ENCODE measurements at regions not wholly inside any gene's neighbourhood (a gene's known extent, or its start where the extent isn't known, plus 50 kb on each side); places are given as distances from the start of the nearest gene placed in this dataset.

GRCh38 chr2:38491436-38491835, 111.3 kb downstream of the HNRNPLL start:
- no peak for DNase-seq
- peaks cover 0 to 4% (median under 1%) of the 10 kb centered on the region in 4 donors for H3K4me1 ChIP-seq
- no peaks in the 10 kb centered on the region for H3K9me3 ChIP-seq
- no peaks in the 10 kb centered on the region for H3K27me3 ChIP-seq
- intact Hi-C loops (cut with DNase I; ENCODE audit: low total_unique reads), result no loop called here
- H3K4me3 ChIP-seq, result no peak overlapping the region
- TF ChIP-seq, protein P1, sequence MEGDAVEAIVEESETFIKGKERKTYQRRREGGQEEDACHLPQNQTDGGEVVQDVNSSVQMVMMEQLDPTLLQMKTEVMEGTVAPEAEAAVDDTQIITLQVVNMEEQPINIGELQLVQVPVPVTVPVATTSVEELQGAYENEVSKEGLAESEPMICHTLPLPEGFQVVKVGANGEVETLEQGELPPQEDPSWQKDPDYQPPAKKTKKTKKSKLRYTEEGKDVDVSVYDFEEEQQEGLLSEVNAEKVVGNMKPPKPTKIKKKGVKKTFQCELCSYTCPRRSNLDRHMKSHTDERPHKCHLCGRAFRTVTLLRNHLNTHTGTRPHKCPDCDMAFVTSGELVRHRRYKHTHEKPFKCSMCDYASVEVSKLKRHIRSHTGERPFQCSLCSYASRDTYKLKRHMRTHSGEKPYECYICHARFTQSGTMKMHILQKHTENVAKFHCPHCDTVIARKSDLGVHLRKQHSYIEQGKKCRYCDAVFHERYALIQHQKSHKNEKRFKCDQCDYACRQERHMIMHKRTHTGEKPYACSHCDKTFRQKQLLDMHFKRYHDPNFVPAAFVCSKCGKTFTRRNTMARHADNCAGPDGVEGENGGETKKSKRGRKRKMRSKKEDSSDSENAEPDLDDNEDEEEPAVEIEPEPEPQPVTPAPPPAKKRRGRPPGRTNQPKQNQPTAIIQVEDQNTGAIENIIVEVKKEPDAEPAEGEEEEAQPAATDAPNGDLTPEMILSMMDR (IDR thresholded peaks at IDR 0.05), result no peak
- H3K27ac ChIP-seq, result no peak overlapping the region
- no peaks in the 10 kb centered on the region for H3K36me3 ChIP-seq

DNA sequence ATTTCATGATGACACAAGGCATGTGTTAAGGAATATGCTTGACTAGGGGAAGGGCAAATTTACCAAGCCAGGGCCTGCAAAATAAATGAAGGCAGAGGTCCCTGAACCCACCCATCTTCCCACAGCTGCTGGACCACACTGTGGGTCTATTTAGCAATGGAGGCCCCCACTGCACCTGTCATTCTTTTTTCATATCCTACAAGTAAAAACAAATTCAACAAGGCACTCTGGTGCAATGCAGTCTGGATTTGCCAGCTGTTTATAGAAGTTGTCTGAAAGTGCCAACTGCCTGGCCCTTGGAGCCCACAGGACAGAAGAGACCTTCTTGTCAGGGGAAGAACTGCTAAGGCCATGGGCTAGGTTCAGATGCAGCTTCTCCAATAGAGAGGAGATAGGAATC, 112.8 kb upstream of the ATL2 start:
- Histone ChIP-seq H3K27me3 (no peaks in the 10 kb centered on the region), H3K27ac (no peak overlapping the region), H3K4me1 (peaks cover 0 to 7% (median 2%) of the 10 kb centered on the region in 4 donors), H3K9me3 (no peaks in the 10 kb centered on the region), H3K36me3 (no peaks in the 10 kb centered on the region), H3K4me3 (no peak overlapping the region)
- intact Hi-C loops (cut with DNase I; ENCODE audit: low total_unique reads), result no loop called here
- TF ChIP-seq, protein P1 (IDR thresholded peaks at IDR 0.05), result no peak
- DNase-seq, result no peak

GRCh38 chr2:38487852-38488251, 110.8 kb upstream of the ATL2 start:
- peaks cover 0 to 7% (median 2%) of the 10 kb centered on the region in 4 donors for H3K4me1 ChIP-seq
- H3K27ac ChIP-seq, result no peak overlapping the region
- no peaks in the 10 kb centered on the region for H3K9me3 ChIP-seq
- H3K36me3 ChIP-seq, result no peaks in the 10 kb centered on the region
- no peaks in the 10 kb centered on the region for H3K27me3 ChIP-seq
- TF ChIP-seq, protein P1 (IDR thresholded peaks at IDR 0.05), result no peak
- no peak overlapping the region for H3K4me3 ChIP-seq
- intact Hi-C loops (cut with DNase I; ENCODE audit: low total_unique reads), result no loop called here
- DNase-seq, result no peak

- H3K4me3 ChIP-seq, result no peak overlapping the region
- H3K27ac ChIP-seq, result no peak overlapping the region
- no peaks in the 10 kb centered on the region for H3K9me3 ChIP-seq
- TF ChIP-seq, protein P1 (IDR thresholded peaks at IDR 0.05), result no peak
- peaks cover 0 to 7% (median 2%) of the 10 kb centered on the region in 4 donors for H3K4me1 ChIP-seq
- no peaks in the 10 kb centered on the region for H3K36me3 ChIP-seq
- no peak for DNase-seq
- H3K27me3 ChIP-seq, result no peaks in the 10 kb centered on the region
- intact Hi-C loops (cut with DNase I; ENCODE audit: low total_unique reads), result no loop called here
These were observed 109.3 kb upstream of the ATL2 start for GRCh38 chr2:38486213-38487026.

GRCh38 chr2:38485734-38486133, 108.7 kb upstream of the ATL2 start:
- peaks cover 0 to 3% (median 0%) of the 10 kb centered on the region in 3 donors for H3K9me3 ChIP-seq
- DNase-seq, result no peak
- H3K27me3 ChIP-seq, result no peaks in the 10 kb centered on the region
- intact Hi-C loops (cut with DNase I; ENCODE audit: low total_unique reads), result no loop called here
- TF ChIP-seq, protein P1 (IDR thresholded peaks at IDR 0.05), result no peak
- H3K36me3 ChIP-seq, result no peaks in the 10 kb centered on the region
- peaks cover 0 to 7% (median 2%) of the 10 kb centered on the region in 4 donors for H3K4me1 ChIP-seq
- H3K27ac ChIP-seq, result no peak overlapping the region
- H3K4me3 ChIP-seq, result no peak overlapping the region

Data from tibial artery (tissue), 4 donors.